ENCODE measurements at regions not wholly inside any gene's neighbourhood (a gene's known extent, or its start where the extent isn't known, plus 50 kb on each side); places are given as distances from the start of the nearest gene placed in this dataset.

DNA sequence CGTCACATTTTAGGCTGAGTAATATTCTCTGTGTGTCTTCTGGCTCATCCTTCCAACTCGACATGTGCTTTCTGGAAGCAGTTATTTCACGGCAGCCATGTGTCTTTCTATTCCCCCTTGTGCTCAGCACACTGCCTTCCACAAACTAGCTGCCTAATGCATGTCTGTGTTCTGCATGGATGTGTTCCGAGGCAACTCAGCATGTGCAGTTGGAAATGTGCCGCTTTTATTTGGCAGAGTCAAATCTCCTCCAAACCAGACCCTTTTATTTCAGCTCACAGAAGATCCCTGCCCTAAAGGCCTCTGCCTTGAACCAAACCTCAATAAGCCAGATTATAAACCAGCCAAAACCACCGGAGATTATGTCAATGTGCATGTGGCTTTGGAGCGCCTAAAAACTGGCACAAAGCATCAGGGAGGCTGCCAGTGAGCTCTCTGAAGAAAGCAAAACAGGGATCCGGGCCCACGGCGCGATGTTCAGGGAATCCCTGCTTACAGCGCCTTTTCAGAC lies 360.2 kb downstream of the DEPDC1B start:
- TF ChIP-seq, protein P1, sequence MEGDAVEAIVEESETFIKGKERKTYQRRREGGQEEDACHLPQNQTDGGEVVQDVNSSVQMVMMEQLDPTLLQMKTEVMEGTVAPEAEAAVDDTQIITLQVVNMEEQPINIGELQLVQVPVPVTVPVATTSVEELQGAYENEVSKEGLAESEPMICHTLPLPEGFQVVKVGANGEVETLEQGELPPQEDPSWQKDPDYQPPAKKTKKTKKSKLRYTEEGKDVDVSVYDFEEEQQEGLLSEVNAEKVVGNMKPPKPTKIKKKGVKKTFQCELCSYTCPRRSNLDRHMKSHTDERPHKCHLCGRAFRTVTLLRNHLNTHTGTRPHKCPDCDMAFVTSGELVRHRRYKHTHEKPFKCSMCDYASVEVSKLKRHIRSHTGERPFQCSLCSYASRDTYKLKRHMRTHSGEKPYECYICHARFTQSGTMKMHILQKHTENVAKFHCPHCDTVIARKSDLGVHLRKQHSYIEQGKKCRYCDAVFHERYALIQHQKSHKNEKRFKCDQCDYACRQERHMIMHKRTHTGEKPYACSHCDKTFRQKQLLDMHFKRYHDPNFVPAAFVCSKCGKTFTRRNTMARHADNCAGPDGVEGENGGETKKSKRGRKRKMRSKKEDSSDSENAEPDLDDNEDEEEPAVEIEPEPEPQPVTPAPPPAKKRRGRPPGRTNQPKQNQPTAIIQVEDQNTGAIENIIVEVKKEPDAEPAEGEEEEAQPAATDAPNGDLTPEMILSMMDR (IDR thresholded peaks at IDR 0.05): no peak
- no peak for TF ChIP-seq POLR2AphosphoS5 (IDR thresholded peaks at IDR 0.05)
- TF ChIP-seq POLR2A (IDR thresholded peaks at IDR 0.05): no peak

All from suprapubic skin (tissue), 4 donors.